RWPE1 (cell line): ENCODE measurements at regions not wholly inside any gene's neighbourhood (a gene's known extent, or its start where the extent isn't known, plus 50 kb on each side); places are given as distances from the start of the nearest gene placed in this dataset.

Experiments used
- CTCF ChIA-PET: fragments of 350-600 bp; sonication (Branson Sonifier 250); formaldehyde crosslinking; extraction: SDS; loops from one replicate; lab custom pipeline; 2021; lab: Yijun Ruan, JAX
- POLR2A ChIA-PET: fragments of 400-600 bp; formaldehyde crosslinking; extraction: SDS; loops from one replicate; lab custom pipeline; 2020; ENCODE audit warnings: antibody characterized with exemption; ENCODE audit not compliant: low non-redundant PET; lab: Yijun Ruan, JAX
- DNase-seq: peaks from one replicate; pipeline ENCODE4 v3.0.0; 2012; ENCODE audit warnings: low spot score
- H3K27ac ChIP-seq: fragments of 450-650 bp; 2 replicates; pipeline ENCODE4 v1.5.1; 2017
- CTCF ChIP-seq: fragments of 450-650 bp; conservative IDR thresholded peaks from 2 replicates; pipeline ENCODE4 v1.5.1; 2017; ENCODE audit warnings: low read depth, mild to moderate bottlenecking

DNA sequence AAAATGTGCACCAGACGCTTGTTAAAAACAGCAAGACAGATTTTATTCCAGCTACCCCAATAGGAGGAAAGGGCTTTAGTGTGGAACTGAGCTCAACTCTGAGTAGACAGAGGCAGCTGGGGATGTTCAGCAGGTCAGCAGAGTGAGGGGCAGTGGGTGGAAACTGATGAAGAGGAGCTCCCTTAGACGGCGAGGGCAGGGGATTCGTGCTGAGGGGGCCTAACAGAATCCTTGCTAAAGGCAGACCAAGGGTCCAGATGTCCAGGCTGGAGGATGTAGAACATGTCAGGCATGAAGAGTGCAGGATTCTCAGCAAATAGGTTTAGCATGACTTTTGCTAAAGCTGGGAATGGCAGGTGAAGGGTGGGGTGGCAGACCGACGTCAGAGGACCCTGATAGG is 71.9 kb upstream of the OLFM1 start:
- H3K27ac ChIP-seq: no peak overlapping the region
- TF ChIP-seq CTCF: no peak
- no peak for DNase-seq
- POLR2A ChIA-PET: no interaction called here
- CTCF ChIA-PET: no interaction called here

GRCh38 chr9:135016037-135016640 is 71.3 kb upstream of the OLFM1 start:
- H3K27ac ChIP-seq: no peak overlapping the region
- CTCF ChIA-PET: interaction anchor here (1.2 kb wide), 1 partner anchor 23 kb away, joined by 5 read pairs; no protein-coding TSS in a partner anchor
- DNase-seq: peak; percentile 36
- POLR2A ChIA-PET: no interaction called here
- TF ChIP-seq CTCF: no peak

GRCh38 chr9:135016876-135017275 is 70.6 kb upstream of the OLFM1 start:
- CTCF ChIA-PET: interaction anchor here (1.2 kb wide), 1 partner anchor 24 kb away, joined by 5 read pairs; no protein-coding TSS in a partner anchor
- no peak for TF ChIP-seq CTCF

GRCh38 chr9:135017899-135018298 is 69.6 kb upstream of the OLFM1 start:
- TF ChIP-seq CTCF: no peak
- no peak overlapping the region for H3K27ac ChIP-seq
- ChIA-PET POLR2A (no interaction called here), CTCF (no interaction called here)
- DNase-seq: no peak

More at GRCh38 chr9:135016876-135017275, 70.6 kb upstream of the OLFM1 start:
- no peak for DNase-seq
- POLR2A ChIA-PET: no interaction called here
- H3K27ac ChIP-seq: no peak overlapping the region

DNA sequence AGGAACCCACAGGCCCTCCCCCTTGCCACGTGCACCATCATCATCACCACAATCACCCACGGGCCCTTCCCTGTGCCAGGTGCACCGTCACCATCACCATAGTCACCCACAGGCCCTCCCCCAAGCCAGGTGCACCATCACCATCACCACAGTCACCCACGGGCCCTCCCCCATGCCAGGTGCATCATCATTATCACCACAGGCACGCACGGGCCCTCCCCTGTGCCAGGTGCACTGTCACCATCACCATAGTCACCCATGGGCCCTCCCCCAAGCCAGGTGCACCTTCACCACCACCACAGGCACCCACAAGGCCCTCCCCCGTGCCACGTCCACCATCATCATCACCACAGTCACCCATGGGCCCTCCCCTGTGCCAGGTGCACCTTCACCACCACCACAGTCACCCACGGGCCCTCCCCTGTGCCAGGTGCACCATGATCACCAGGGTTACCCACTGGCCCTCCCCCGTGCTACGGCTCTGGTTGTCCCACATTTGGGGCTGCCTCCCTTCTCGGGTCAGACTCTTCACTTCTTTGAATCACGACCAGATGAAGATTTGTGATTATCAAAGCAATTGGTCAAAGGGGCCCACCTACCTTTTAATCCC is 69.1 kb upstream of the OLFM1 start:
- no peak overlapping the region for H3K27ac ChIP-seq
- no peak for DNase-seq
- POLR2A ChIA-PET: no interaction called here
- TF ChIP-seq CTCF: no peak
- CTCF ChIA-PET: no interaction called here

DNA sequence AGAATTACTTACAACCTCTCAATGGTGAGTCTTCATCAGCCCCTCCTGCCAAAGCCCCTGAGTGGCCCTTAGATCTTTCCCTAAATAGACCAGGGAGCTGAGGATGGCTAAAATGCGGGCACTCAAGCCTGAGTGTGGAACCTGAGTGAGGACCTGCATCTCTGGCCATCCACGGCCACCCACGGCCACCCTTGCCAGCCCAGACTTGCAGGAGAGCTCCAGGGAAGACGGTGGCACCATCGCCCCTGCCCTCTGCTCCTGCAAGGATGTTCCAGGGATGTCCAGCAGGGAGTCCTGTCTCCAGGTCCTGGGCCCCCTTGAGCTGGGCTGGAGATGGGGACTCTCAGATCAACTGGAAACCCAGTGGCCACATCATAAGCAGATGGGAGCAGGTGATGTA is 68.2 kb upstream of the OLFM1 start:
- H3K27ac ChIP-seq: no peak overlapping the region
- no peak for TF ChIP-seq CTCF
- ChIA-PET CTCF (interaction anchor here (0.9 kb wide), 2 partner anchors 12 to 67 kb away, joined by 3 to 6 read pairs; no protein-coding TSS in a partner anchor), POLR2A (no interaction called here)
- DNase-seq: no peak
